ENCODE measurements at regions not wholly inside any gene's neighbourhood (a gene's known extent, or its start where the extent isn't known, plus 50 kb on each side); places are given as distances from the start of the nearest gene placed in this dataset.

DNA sequence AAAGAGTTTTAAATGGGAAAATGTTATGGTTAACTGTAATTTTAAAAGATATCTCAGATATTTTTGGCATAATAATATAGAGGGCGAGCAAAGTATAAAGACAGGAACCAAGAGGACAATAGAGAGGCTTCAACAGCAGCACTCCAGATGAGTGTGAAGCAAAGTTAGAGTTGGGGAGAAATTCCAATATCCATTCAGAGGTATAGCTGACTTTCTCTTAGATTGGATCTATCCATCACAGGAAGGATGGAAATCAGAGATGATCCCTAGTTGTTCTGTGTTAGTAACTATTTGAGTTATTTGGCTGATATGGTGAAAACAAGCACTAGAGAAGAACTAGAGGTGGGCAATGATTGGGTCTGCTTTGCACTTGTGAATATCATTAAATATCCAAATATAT, 786.0 kb upstream of the KLHL1 start:
- no peak for DNase-seq

DNA sequence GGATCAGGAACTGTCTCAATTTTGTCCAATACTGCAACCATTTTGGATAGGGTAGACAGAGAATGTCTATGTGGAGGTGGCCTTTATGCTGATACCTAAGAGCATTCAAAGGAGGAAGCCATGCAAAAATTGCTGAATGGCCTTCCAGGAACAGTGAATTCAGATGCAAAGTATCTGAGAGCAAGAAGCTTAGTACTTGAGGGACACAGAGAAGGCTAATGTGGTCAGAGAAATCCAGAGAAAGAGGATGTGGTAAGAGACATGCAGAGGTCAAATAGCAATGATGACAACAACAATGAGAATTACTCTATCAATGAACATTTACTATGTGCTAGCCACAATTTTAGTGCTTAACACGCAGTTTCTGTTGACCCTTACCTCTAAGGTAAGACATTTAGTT, 785.6 kb upstream of the KLHL1 start:
- DNase-seq: no peak

DNA sequence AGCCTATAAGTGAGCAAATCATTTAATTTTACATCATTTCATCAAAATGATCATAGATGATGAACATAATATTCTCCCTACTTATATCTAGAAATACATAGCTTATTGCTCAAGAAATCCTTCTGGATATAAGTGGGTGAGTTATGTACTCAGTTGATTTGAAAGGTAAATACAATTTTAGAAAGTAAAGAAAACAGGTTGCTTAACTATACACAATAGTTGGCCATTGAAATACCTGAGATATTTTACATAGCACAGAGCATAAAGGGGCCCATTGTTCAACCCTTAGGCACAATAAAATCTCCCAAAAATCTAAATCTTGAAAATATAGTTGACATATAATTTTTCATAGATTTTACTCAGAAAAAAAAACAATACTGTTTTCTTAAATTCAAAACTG, 782.0 kb upstream of the KLHL1 start:
- DNase-seq: no peak

DNA sequence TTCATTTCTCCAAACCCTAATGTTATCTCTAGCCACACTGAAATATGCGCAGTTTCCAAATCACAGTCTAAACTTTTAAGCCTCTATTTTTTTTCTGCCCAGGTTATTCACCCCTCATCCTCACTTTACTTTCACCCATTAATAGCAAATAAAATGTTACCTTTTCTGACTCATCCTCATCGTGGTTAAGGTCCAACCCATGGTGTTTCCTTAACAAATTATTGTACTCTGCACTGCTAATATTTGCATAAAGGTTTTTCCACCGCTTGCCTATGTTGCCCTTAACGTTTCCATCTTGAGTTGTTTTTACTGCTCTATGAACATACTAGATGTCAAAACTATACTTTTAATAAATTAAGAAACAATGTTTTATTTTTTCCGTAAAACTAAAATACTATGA, 780.9 kb upstream of the KLHL1 start:
- no peak for DNase-seq

DNA sequence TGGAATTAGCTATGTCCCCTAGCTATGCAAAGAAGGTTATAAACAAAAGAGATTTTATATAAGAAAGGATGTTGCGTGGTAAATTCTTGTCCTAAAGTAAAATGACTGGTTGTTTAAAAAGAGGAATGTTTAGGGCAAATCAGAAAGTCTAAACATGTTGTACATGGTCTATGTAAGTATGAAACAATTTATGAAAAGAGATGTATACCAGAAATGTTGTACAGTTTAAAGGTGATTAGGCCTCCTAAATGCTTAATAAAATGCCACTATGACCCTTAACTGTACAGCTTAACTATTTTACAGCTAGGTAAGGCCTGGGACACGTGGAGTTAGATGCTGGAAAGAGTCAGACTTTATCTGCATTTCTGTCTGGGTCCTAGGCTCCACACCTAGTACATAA, 775.9 kb upstream of the KLHL1 start:
- no peak for DNase-seq

DNA sequence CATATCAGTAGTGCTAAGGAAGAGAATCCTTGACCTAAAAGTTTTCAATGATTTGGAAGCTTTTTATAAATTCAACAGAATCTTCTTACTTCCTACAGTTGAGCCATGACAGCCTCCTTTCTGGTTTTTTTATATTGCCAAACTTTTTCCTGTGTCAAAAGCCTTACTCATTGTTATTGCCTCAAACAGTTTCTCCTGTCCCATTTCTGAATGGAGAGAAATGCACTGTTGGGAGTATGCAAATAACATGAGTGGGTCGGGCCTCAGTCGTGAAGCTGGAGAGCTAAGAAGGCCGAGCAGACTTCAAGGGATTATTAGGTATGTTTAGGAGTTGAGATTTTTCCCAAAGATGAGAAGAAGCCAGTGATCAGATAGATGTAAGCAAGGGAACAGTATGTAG, 766.4 kb upstream of the KLHL1 start:
- DNase-seq: no peak

DNA sequence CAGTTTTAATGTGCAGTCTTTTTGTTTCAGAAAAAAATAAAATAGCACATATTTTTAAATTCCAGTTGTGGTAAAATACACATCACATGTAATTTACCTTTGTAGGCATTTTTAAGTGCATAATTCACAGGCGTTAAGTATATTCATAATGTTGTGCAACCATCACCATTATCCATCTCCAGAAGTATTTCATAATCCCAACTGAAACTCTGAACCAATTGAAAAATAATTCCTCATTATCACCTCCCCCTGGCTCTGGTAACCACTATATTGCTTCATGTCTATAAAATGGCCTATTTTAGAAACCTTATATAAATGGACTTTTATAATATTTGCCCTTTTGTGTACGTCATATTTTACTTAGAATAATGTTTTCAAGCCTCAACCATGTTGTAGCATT, 756.5 kb upstream of the KLHL1 start:
- no peak for DNase-seq

DNA sequence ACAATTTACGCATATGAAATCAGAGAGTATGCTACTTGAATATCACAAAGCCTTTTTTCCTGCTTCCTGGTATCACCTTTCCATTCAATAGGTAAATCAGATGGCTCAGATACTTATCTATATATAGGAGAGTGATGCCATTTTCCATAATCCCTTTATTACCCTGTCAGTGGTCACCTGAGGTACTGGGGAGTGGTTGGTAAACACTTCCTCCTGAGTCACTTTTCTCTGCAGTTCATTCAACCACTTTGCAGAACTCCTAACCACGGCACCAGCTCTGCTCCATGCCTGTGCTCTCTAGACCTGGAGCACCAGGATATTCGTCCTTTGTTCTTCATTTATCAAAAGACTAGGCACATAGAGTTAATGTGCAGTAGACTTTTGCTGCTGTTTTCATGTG, 748.5 kb upstream of the KLHL1 start:
- no peak for DNase-seq

DNA sequence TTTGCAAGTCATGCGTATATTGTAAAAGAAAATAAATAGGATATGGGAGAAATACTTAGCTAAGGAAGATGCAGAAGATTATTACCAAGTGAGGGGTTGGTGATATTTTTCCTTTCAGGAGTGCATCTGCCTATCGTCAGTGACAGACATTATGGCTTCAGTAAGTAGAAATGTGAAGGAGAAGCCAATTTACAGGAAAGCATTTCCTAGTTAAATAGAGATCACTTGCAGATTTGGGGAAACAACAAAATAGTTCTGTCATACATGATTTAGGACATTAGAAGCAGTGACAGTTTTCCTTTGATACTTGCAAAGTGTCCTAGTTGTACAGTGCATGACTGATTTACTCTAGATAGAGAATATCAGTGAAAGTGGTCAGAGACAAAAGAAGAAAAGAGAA, 747.8 kb upstream of the KLHL1 start:
- DNase-seq: no peak

DNA sequence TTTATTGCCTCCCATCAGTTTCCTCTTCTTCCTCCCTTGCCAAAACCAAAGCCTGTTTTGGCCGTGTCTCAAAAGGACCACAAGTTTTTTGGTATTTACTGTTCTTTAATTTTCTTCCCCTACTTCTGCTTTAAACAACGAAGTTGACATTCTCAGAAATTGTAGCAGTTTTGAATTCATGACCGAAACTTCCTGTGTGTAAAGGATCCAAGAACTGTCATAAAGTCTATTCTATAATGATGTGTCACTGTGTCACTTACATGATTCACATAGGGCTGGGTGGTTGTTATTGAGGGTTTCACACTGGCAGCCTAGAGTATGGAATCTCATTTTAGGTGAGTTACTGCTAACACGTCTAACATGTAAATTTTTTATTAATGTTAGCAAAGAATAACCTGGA, 741.0 kb upstream of the KLHL1 start:
- DNase-seq: no peak

DNA sequence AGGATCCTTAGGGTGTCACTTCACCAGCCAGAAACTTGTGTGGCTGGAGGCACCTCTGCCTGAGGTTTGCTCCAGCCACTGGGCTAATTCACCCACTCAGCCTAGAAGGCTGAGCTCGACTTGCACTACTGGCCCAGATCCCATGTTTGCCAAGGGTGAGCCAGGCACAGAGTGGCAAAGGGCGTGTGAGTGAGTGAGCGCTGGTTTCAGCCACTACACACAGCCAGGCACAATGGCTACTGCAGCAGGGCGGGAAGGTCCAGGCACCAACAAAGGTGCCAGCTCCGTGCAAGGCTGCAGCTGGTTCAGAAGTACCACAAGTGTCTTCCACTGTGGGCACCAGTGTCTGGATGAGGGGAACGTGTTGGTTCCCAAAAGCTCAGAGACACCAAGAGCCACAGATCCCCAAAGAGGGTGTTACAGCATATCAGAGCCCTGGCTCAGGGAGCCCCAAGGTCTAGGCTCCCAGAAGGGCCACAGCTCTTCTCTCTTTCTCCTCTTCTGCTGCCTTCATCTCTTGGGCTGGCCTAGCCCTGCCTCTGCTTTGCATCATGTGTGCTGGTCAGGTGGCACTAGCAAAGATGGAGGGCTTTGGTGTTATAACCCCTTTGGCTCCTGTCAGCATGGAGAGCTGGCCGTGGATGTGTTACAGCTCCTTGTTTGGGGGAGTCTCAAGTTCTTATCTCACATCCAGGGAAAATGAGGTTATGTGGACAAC, 736.3 kb upstream of the KLHL1 start:
- DNase-seq: no peak

DNA sequence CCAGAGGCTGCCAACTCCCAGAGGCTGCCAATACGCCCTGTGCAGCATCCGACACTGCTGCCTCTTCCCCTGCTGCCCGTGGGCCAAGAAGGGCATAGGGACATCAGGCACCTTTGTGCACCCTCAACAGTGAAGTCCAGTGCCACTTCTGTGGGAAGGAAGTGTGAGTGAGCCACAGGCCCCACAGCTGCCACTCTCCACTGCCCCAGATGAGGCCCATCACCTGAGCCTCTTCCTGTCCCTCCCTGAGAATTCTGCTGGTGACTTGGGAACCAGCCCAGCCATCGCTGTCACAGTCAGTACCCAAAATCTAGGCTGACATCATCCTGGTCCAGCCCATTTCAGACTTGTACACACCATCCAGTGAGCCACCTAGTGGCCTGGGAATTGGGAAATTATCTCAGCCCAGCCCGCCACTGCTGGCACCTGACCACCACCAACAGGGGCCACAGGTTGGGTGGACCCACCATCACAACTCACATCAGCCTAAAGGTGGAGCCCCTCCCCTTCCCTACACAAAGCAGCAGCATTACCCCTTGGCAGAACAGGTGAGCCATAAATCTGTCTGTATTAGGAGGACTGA, 733.9 kb upstream of the KLHL1 start:
- no peak for DNase-seq

DNA sequence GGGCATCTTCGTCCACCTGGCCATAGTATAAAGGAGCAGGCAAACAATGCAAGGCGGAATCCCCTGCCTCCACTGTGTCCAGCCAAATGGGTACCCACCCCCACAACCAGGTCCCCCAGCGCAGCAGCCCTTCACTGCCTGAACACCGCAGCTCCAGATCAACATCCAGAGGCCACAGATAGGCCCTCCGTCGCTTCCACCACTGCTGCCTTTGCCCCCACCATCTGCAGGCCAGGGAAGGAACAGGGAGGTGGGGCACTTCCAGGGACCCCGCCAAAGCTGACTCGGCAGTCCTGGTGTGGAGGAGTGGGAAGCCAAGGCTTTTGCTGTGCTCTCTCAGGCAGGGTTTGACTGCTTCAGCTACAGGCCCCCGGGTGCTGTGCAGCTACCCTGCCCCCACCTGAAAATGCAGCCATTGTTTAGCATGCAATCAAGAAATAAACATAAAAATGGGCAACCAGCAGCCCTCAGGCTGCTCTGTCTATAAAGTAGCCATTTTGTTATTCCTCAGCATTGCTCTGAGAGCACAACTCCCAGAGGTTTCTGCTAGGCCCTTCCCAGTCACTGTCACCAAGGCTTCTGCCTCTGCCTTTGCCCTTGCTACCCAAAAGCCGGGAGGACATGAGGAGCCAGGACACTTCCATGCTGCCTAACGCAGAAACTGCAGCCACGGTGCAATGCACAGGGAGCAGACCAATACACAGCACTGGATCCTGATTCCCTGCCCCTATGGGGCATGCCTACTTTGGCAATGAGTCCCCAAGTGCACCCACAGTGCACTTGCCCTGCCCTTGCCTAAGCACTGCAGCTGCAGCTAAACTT, 733.2 kb upstream of the KLHL1 start:
- no peak for DNase-seq

DNA sequence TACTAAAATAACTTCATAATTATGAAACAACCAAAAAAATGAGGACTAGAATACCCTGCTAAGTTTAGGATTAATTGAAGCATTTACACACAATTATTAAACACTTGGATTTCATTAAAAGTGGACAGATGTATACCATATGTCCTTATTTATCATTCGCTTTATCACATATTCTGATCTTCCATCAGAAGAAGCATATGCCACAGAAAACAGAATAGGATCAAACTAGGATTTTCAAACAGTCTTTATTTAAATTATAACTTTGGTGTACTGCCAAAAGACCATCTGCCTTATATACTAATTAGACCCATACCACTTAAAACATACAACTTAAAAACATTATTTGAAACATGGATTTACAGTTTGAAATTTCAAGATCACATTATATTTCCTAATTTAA, 727.1 kb upstream of the KLHL1 start:
- no peak for DNase-seq

DNA sequence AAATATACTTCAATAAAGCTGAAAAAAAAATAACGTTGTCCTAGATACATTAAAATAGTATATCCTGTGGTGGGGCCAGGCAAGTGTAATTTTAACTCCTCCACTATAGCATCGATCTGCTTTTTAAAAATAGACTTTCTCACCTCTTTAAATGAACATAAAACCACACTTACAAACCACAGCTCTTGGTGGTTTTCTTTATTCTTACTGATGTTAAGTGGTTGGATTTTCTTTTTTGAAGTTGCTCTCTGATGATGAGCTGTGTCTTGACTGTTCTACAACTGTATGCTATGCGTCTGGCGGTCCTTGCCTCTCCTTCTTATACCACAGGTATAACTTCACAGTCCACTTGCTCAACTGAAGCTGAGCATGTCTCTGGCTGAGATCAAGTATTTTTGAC, 721.5 kb upstream of the KLHL1 start:
- no peak for DNase-seq

DNA sequence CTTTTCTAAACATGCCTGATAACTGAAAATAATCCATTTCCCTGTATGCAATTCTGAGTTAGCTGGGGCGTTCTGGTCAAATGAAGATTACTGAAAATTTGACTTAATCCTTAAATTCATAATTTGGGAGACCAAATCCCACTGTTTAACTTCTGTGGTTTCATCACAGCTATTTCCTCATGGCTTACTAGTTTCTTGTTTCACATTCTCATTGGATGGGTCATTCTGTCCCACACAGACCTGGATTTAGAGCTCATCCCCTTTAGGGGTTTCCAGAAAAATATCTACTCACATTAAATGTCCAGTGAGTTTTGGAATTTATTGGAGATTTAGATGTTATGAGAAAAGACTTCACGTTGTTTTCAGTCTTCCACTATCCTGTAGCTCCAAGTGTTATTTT, 709.3 kb upstream of the KLHL1 start:
- no peak for DNase-seq

DNA sequence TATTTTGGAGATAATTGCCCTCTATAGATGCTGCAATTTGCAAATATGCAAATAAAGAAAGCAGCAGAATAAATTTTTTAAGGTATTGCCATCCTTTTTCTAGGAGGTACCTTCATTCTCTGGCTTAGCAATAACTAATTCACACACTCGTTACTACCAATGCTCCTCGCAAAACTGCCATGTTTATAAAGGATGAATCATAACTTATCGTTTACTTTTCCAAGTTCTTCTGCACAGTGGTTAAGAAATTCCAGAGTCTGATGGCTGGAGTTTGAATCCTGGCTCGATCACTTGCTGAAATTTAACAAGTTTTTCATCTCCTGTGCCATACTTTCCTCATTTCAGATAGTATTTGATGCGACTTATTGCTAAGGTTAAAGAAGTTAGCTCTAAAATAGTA, 708.6 kb upstream of the KLHL1 start:
- no peak for DNase-seq

DNA sequence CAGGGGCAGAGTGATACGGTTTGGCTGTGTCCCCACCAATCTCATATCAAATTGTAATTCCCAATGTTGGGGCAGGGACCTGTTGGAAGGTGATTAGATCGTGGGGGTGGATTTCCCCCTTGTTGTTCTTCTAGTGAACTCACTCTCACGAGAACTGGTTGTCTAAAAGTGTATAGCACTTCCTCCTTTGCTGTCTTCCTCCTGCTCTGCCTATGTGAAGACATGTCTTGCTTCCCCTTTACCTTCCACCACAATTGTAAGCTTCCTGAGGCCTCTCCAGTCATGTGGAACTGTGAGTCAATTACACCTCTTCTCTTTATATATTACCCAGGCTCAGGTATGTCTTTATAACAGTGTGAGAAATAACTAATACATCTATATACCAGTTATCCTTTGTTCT, 706.4 kb upstream of the KLHL1 start:
- no peak for DNase-seq

DNA sequence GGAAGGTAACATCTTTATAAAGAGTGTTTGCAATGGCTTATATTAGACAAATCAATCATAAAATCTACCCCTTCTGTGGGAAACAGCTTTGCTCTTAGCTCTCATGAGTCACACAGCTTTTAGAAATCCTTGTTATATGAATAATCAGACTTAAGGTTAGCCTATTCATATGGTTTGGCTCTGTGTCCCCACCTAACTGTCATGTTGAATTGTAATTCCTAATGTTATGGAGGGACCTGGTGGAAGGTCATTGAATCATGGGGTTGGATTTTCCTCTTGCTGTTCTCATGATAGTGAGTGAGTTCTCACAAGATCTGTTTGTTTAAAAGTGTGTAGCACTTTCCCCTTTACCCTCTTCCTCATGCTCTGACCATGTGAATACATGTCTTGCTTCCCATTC, 704.2 kb upstream of the KLHL1 start:
- DNase-seq: no peak

DNA sequence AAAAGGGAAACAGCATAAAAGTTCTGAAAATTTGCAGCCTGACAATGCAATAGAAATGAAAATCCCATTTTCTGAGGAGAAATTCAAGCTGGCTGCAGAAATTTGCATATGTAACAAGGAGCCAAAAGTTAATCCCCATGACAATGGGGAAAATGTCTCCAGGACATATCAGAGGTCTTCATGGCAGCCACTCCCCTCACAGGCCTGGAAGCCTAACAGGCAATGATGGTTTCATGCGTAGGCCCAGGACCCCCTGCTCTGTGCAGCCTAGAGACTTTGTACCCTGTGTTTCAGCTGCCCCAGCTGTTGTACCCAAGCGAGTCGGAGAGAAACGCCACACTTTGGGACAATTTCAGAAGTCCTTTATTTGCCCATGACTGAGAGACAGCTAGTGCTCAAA, 701.3 kb upstream of the KLHL1 start:
- DNase-seq: no peak

DNA sequence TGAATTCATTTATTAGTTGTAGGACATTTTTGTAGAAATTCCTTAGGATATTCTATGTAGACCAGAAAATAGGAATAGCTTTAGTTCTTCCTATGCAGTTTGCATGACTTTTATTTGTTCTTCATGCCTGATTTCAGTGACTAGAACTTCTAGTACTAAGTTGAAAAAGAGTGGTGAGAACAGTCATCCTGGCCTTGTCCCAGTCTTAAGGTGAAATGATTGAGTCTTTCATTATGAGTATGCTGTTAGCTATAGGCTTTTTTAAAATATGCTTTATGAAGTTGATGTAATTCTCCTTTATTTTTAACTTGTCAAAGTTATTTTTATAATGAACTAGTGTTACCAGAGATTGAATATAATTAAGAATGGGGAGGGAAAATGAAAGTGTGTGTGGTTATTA, 690.1 kb upstream of the KLHL1 start:
- DNase-seq: no peak

DNA sequence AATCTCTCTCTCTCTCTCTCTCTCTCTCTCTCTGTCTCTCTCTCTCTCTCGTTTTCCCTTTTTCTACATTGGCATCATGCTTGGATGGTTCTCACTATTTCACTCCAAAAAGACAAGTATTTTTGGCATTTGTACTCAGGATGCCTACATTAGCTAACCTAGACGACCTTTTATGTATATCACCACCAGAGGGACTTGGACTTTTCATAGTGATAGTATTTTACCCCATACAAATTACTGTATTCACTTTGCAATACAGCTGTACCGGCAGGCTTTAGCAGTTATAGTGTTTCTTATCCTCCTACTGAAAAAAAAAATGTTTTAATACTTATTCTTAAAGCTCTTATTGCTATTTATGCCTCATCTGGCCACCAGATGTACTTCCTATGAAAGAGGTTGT, 687.2 kb upstream of the KLHL1 start:
- no peak for DNase-seq

DNA sequence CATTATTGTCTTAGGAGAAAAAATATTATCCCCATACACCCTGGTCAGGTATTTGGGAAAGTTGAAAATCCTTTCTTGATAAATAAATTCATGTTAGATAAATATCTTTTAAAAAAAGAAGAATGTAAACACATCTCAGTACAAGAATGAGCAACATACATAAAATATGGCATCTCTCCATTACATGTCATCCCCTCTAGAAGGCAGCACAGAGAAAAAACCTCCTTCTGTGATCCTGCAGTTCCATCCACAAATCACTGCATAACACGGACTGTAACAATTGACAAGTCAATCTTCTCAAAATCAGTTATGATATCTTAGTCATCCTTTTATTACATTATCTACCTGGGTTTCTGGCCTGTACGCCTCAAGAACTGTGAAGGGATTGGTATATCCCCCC, 683.9 kb upstream of the KLHL1 start:
- DNase-seq: no peak

DNA sequence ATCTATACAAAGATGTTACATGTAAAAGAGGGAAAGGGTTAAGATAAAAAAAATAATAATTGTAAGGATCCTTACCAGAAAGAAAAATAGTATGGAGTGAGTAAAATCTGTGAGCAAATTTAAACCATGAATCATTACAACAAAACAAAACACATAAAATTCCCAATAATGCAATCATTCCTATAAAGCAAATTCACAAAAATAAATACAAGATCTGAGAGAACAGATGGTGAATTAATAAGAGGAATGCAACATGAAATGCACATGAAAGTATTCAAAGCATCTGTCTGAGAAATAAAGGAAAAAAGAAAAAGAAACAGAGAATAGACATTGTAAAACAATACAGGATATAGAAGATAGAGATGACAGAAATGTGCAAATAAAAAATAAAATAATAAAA, 681.5 kb upstream of the KLHL1 start:
- DNase-seq: no peak
